Activated T-cell treated with anti-CD3 and anti-CD28 coated beads, Interleukin-2, amount 50 U/mL, for 72 hours (primary cell): ENCODE measurements at regions not wholly inside any gene's neighbourhood (a gene's known extent, or its start where the extent isn't known, plus 50 kb on each side); places are given as distances from the start of the nearest gene placed in this dataset.

Source experiments
- ATAC-seq, 2 donors: fragments of 150-1000 bp; cut with Tn5 transposase; replicated peaks in 1 of 2; 2 replicates each; pipeline ENCODE4 v1.10.0; 2021; ENCODE audit warnings: moderate library complexity in 2 of 2, mild to moderate bottlenecking in 1 of 2
- DNase-seq, 2 donors: peaks; one replicate each; pipeline ENCODE4 v3.0.0; 2021 to 2022; ENCODE audit warnings: mixed read lengths in 1 of 2
- H3K27ac Mint-ChIP-seq: one replicate; pipeline ENCODE4 v1.8.0; 2022; ENCODE audit warnings: mild to moderate bottlenecking, moderate library complexity, mixed read lengths
- H3K27me3 Mint-ChIP-seq: one replicate; pipeline ENCODE4 v1.8.0; 2022; ENCODE audit warnings: low read depth, mixed read lengths
- H3K36me3 Mint-ChIP-seq, 2 donors: one replicate each; pipeline ENCODE4 v1.8.0; 2022; ENCODE audit warnings: mixed read lengths in 2 of 2, mild to moderate bottlenecking in 1 of 2; ENCODE audit not compliant: insufficient read depth in 2 of 2
- H3K4me1 Mint-ChIP-seq: one replicate; pipeline ENCODE4 v1.8.0; 2022; ENCODE audit warnings: low read depth, mixed read lengths
- H3K4me3 Mint-ChIP-seq, 2 donors: one replicate each; pipeline ENCODE4 v1.8.0; 2022; ENCODE audit warnings: mild to moderate bottlenecking in 2 of 2, mixed read lengths in 2 of 2, moderate library complexity in 2 of 2
- H3K9me3 Mint-ChIP-seq, 2 donors: one replicate each; pipeline ENCODE4 v1.8.0; 2022; ENCODE audit warnings: mixed read lengths in 2 of 2

DNA sequence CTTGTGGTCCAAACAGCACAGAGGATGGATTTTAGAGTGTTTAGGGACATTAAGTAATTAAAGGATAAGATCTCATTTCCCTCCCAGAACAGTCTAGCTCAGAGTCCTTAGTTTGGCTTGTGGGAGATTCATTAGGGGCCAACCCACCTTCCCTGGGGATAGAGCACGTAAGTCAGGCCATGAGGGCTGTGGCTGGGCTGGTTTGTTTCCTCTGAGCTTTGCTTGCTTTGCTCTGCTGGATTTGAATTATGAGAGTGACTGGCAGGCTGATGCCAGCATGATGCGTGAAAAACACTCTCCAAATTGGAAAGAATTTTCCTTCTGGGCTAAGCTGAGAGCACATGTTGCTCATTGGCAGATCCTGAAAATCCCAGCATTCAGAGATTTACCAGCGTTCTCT is 84.7 kb upstream of the HEPHL1 start:
- Mint-ChIP-seq H3K27ac (no peak overlapping the region), H3K4me1 (no peaks in the 10 kb centered on the region), H3K36me3 (no peaks in the 10 kb centered on the region), H3K4me3 (no peak overlapping the region), H3K27me3 (peaks cover 20% of the 10 kb centered on the region), H3K9me3 (peaks cover 0 to 2% of the 10 kb centered on the region in 2 donors)
- no peak for ATAC-seq
- no peak for DNase-seq

DNA sequence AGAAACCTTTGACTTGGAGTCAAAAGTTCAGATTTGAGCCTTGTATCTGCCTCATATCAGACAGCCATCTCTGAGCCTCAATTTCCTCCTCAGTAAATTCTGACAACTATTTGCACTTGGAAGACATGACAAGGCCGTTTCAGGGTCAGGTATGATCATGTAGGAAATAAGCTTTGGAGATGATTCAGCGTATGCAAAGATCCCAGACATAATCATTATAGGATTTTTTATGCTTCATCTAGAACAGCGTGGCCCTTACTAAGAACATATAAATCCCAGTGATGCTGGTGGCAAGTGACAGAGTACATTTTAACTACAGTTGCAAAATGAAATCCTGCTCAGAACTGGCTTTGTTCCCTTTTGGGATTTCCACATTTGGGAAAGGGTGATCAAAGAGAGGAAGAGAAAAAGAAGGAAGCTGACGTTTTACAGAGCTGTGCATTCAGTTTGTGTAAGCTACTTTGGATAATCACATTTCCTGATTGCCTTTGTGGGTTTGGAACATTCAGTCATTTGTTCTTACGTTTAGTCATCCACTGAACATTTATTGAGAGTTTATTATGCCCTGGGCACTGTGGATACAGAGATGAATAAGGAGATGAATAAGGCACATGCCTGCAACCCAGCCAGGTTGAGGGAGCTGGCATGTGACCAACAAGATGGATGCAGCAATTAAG is 81.9 kb upstream of the HEPHL1 start:
- Mint-ChIP-seq H3K4me3 (no peak overlapping the region), H3K9me3 (no peaks in the 10 kb centered on the region), H3K36me3 (no peaks in the 10 kb centered on the region), H3K27me3 (peaks cover 20% of the 10 kb centered on the region), H3K4me1 (no peaks in the 10 kb centered on the region), H3K27ac (no peak overlapping the region)
- no peak for ATAC-seq
- DNase-seq: no peak

DNA sequence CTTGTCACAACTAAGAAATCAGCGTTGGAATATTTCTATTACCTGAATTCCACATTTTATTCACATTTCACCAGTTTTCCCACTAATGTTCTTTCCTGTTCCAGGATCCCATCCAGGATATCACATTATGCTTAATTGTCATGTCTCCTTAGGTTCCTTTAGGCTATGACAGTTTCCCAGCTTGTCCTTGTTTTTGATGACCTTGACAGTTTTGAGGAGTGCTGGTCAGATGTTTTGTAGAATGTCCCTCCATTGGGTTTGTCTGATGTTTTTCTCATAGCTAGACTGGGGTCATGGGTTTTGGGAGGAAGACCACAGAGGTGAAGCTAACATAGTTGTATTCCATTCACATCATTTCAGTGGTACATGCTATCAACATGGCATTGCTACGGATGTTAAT is 80.8 kb upstream of the HEPHL1 start:
- peaks cover 20% of the 10 kb centered on the region for H3K27me3 Mint-ChIP-seq
- ATAC-seq (no peak), DNase-seq (no peak)
- no peaks in the 10 kb centered on the region for H3K4me1 Mint-ChIP-seq
- H3K36me3 Mint-ChIP-seq: no peaks in the 10 kb centered on the region
- H3K27ac Mint-ChIP-seq: no peak overlapping the region
- H3K9me3 Mint-ChIP-seq: no peaks in the 10 kb centered on the region
- H3K4me3 Mint-ChIP-seq: no peak overlapping the region

DNA sequence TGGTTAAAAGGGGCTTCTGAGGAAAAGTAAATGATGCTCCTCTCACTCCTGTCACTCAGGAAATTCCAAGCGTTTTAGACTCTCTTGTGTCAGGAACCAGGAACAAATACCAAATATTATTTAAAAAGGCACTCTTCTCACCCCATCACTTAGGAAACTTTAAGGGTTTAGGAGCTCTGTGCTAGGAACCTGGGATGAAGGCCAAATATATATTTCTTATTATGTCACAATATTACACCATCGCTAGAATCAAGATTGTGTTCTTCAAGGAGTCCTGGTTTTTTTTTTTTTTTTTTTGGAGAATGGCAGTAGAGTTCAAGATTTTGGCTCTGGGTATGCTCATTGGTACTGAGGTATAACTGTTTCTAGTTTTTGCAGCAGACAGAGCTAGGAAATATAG is 79.0 kb upstream of the HEPHL1 start:
- H3K4me3 Mint-ChIP-seq: no peak overlapping the region
- no peaks in the 10 kb centered on the region for H3K4me1 Mint-ChIP-seq
- no peaks in the 10 kb centered on the region for H3K36me3 Mint-ChIP-seq

DNA sequence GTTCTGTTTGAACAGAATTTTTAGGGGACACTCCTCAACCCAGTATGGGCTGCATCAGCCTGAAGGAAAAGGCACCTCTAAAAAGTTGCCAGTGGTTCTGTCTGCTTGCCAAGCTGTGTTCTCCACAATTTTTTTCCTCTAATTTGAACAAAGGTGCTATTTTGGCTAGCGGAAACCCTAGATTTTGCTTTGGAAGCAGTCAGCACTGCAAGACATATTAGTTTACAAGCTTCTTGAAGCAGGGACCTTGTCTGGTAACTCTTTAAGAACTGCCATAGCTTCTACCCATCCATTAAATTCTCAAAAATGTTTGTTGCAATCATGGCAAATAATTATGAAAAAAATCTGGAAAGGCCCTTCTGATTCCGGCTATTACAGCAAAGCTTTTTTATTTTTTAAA is 75.6 kb upstream of the HEPHL1 start:
- Mint-ChIP-seq H3K27me3 (no peaks in the 10 kb centered on the region), H3K36me3 (no peaks in the 10 kb centered on the region), H3K27ac (no peak overlapping the region), H3K9me3 (no peaks in the 10 kb centered on the region), H3K4me1 (no peaks in the 10 kb centered on the region), H3K4me3 (no peak overlapping the region)
- ATAC-seq (no peak), DNase-seq (no peak)

More for the DNA sequence above, 79.0 kb upstream of the HEPHL1 start:
- Mint-ChIP-seq H3K27me3 (peaks cover 9% of the 10 kb centered on the region), H3K9me3 (no peaks in the 10 kb centered on the region), H3K27ac (no peak overlapping the region)
- ATAC-seq: no peak
- no peak for DNase-seq

DNA sequence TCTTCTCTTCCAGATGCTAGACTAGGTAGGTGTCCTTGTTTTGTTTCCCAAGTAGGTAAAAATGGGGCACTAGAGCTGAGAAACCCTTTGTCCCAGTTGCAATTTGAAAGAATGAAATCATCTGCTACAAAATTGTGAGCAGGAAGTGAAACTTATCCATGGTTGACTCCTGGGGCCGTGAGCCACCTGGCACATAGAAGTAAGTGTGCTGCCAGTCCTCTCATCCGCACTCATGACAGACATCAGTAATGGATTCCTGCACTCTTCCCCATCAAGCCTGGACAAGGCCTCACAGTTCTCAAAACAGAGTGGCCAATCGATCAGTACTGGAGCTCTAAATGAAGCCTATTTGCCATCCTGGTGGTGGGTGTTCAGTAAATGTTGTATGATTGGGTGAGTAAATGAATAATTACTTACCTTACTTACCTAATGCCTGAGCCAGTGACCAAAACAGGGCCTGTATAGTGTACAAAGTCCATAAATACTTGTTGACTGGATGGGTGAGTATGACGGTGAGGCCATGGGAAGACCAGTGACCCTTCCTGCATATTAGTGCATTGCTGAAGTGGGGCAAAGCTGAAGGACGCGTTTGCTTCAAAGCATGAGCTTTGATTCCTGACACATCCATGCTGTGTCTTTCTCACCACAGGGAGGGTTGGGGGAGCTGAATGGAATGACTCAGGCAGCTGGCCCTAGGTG is 68.9 kb upstream of the HEPHL1 start:
- no peaks in the 10 kb centered on the region for H3K36me3 Mint-ChIP-seq
- H3K4me3 Mint-ChIP-seq: no peak overlapping the region
- H3K4me1 Mint-ChIP-seq: no peaks in the 10 kb centered on the region
- H3K9me3 Mint-ChIP-seq: no peaks in the 10 kb centered on the region
- DNase-seq (no peak), ATAC-seq (no peak)
- H3K27ac Mint-ChIP-seq: no peak overlapping the region
- H3K27me3 Mint-ChIP-seq: no peaks in the 10 kb centered on the region

DNA sequence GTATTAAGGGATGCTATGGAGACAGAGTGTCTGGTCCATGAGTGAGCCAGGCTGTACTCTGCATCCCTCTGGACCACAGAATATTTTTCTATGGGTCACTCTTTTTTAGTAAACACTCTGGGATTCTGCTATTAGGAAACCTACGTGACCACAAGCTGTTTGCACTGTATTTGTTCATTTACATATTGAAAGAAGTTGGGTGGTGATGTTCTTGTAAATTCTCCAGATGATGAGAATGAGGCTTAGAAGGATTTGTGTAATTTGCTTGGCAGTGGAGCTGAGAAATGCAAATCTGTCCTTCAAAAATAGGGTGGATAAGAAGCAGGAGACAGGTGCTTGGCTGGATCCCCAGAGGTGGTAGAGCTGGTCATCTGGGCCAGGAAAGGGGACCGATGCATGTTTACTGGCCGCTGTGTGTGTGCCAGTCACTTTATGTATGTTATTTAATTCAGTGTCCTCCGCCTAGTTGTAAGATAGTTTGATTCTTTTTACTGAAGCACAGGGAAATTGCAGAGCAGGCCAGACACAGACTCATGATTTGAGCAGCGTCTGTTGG is 63.7 kb upstream of the HEPHL1 start:
- no peak overlapping the region for H3K4me3 Mint-ChIP-seq
- ATAC-seq (no peak), DNase-seq (no peak)
- H3K36me3 Mint-ChIP-seq: no peaks in the 10 kb centered on the region
- no peaks in the 10 kb centered on the region for H3K4me1 Mint-ChIP-seq
- no peak overlapping the region for H3K27ac Mint-ChIP-seq
- no peaks in the 10 kb centered on the region for H3K27me3 Mint-ChIP-seq
- no peaks in the 10 kb centered on the region for H3K9me3 Mint-ChIP-seq

DNA sequence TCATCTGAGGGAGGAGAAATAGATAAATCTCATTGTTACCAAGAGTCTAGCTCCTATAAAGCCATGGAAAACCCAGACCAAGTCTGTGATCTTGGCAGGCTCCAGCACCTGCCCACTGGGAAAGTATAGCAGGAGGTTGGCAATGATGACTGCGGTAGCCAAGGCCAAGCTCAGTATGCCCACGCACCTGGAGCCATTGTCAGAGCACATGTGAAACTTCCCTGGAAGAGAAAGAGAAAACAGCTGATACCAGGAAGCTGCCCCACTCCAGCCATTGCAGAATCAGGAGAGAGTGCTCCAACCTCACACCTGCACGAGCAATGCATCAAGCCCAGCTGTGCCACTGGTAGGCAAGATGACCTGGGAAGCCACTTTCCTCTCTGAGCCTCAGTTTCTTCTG is 62.2 kb upstream of the HEPHL1 start:
- no peaks in the 10 kb centered on the region for H3K36me3 Mint-ChIP-seq
- ATAC-seq (no peak), DNase-seq (no peak)
- no peaks in the 10 kb centered on the region for H3K9me3 Mint-ChIP-seq
- H3K4me1 Mint-ChIP-seq: no peaks in the 10 kb centered on the region
- H3K27me3 Mint-ChIP-seq: no peaks in the 10 kb centered on the region
- no peak overlapping the region for H3K4me3 Mint-ChIP-seq
- H3K27ac Mint-ChIP-seq: no peak overlapping the region

DNA sequence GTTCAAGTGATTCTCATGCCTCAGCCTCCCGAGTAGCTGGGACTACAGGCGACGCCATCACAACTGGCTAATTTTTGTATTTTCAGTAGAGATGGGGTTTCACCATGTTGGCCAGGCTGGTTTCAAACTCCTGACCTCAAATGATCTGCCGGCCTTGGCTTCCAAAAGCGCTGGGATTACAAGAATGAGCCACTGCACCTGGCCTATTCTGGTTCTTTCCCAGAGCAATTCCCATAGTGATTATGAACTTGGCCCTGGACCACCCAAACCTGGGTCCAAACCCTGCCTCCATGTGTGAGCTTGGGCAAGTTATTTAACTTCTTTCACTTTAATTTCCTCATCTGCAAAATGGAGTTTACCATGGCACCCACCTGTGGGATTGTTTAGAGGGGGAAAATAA is 61.5 kb upstream of the HEPHL1 start:
- ATAC-seq (no peak), DNase-seq (no peak)
- H3K27me3 Mint-ChIP-seq: no peaks in the 10 kb centered on the region
- H3K4me3 Mint-ChIP-seq: no peak overlapping the region
- no peaks in the 10 kb centered on the region for H3K36me3 Mint-ChIP-seq
- H3K27ac Mint-ChIP-seq: no peak overlapping the region
- H3K9me3 Mint-ChIP-seq: no peaks in the 10 kb centered on the region
- H3K4me1 Mint-ChIP-seq: no peaks in the 10 kb centered on the region

DNA sequence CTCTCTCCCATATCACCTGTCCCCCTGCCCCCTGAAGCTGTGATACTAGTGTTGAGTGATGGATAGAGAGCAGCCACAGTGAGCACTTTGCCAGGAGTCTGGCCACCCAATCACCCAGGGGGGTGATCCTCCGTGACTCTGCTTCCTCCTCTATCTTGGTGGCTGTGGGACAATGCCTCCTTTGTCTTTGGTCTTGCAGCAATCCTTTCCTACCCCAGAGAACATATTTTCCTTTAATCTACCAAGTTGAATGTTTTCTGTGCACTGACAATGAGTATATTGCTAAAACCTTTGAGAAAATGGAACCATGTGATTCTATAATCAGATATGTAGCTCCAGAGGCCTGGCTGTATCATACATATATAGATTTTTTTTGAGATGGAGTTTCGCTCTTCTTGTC is 58.1 kb upstream of the HEPHL1 start:
- DNase-seq: no peak
- H3K27me3 Mint-ChIP-seq: no peaks in the 10 kb centered on the region
- no peaks in the 10 kb centered on the region for H3K4me1 Mint-ChIP-seq
- no peaks in the 10 kb centered on the region for H3K9me3 Mint-ChIP-seq
- H3K27ac Mint-ChIP-seq: no peak overlapping the region
- ATAC-seq: no peak
- no peaks in the 10 kb centered on the region for H3K36me3 Mint-ChIP-seq
- no peak overlapping the region for H3K4me3 Mint-ChIP-seq

DNA sequence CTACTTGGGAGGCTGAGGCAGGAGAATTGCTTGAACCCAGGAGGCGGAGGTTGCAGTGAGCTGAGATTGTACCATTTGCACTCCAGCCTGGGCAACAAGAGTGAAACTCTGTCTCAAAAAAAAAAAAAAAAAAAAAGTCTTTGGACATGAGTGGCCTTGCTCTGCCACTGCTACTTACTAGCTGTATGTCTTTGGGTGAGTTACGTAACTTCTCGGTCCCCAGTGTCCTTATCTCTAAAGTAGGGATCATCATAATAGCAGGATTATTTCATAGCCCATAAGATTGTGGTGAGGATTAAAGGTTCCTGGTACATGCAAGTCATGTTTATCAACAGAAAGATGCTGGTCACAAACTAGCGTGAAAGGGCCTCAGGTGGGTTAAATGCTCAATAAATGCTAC is 53.9 kb upstream of the HEPHL1 start:
- Mint-ChIP-seq H3K4me1 (no peaks in the 10 kb centered on the region), H3K4me3 (no peak overlapping the region), H3K27ac (no peak overlapping the region), H3K27me3 (no peaks in the 10 kb centered on the region), H3K9me3 (no peaks in the 10 kb centered on the region), H3K36me3 (no peaks in the 10 kb centered on the region)
- no peak for ATAC-seq
- DNase-seq: no peak

DNA sequence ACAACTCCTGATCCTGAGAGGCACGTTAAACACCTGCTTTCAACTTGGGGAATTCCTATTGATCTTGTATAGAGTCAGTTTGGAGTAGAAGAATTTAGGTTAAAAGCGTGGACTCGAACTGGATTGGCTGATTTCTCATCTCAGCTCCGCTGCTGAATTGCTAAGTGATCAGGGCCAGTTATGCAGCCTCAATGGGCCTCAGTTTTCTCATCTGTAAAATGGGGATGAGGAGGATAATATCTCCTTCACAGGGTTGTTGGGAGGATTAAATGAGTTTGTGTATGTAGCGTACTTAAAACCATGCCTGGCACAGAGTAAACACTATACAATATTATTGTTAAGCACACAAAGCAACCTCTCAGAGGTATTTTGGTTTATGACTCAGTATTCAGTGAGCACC is 53.2 kb upstream of the HEPHL1 start:
- no peaks in the 10 kb centered on the region for H3K4me1 Mint-ChIP-seq
- H3K27ac Mint-ChIP-seq: no peak overlapping the region
- no peak overlapping the region for H3K4me3 Mint-ChIP-seq
- H3K27me3 Mint-ChIP-seq: no peaks in the 10 kb centered on the region
- H3K36me3 Mint-ChIP-seq: no peaks in the 10 kb centered on the region
- ATAC-seq: no peak
- DNase-seq: no peak
- H3K9me3 Mint-ChIP-seq: no peaks in the 10 kb centered on the region

DNA sequence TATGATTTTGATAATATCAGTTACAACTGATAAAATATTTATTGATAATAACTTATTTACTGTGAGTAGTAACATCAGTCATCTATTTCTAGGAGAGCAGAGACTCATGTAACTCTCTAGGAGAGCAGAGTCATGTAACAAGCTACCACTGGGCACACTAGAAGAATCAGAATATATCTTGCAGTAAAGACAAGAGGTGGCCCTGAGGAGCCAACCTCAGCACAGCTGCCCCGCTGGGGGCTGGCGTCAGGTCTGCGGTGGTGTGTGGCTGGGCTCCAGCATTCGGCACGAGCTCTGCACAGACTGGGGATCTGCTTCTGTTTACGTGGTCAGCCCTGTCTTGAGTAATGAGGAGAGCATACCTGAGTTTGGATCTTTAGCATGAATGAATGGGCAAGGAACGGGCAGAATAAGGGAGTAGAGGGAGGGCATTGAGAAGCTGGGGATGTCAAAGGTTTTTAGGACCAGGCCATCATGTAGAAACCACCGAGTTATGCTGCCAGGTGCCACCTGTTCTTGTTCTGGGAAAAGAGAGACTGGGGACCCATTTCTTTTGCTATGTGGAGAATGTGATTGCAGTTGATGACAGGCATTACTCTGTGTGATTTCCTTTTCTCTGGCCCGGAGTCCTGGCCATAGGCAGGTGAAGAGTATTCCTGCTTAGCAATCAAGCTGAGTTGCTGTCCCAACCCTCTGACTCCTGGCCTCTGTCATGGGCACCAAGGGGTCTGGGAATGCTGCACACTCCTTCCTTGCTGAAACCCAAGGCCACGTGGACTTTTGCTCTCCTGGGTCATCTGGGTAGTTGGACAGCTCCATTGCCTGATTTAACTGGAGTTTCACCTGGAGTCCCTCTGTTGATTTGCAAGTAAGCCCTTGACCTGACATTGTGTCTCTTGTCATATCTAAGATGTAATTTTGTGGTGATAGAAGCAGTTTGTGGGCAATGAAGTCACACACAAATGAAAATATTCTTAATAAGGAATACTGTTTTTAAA is 50.9 kb upstream of the HEPHL1 start:
- Mint-ChIP-seq H3K4me1 (no peaks in the 10 kb centered on the region), H3K4me3 (no peak overlapping the region), H3K27me3 (no peaks in the 10 kb centered on the region), H3K36me3 (peaks cover 0 to 4% of the 10 kb centered on the region in 2 donors), H3K27ac (no peak overlapping the region), H3K9me3 (peaks cover 3 to 4% of the 10 kb centered on the region in 2 donors)
- ATAC-seq: no peak
- no peak for DNase-seq
